ENCODE measurements at regions not wholly inside any gene's neighbourhood (a gene's known extent, or its start where the extent isn't known, plus 50 kb on each side); places are given as distances from the start of the nearest gene placed in this dataset.

DNA sequence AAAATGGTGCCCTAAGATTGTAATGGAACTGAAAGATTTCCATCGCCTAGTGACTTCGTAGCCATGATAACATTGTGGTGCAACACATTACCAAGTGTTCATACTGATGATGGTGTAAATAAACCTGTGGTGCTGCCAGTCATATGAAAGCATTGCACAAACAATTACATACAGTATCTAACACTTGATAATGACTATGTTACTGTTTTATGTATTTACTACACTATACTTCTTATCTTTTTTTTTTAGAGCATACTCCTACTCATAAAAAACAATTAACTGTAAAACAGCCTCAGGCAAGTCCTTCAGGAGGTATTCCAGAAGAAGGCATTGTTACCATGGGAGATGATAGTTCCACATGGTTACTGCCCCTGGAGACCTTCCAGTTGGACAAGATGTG is 152.7 kb upstream of the EDNRA start:
- no peak overlapping the region for H4K91ac ChIP-seq (replicated peaks; ENCODE audit: insufficient read length, low read length)
- H2BK15ac ChIP-seq (ENCODE audit: low read length): no peak overlapping the region
- H3K9me3 ChIP-seq (ENCODE audit: insufficient read depth in 2 of 2, low read depth in 1 of 2, low read length in 1 of 2): no peaks in the 10 kb centered on the region
- H3K4me3 ChIP-seq (ENCODE audit: extremely low read depth in 1 of 4, insufficient read depth in 2 of 4, low read depth in 3 of 4, low read length in 4 of 4): no peak overlapping the region
- no peak overlapping the region for H2BK20ac ChIP-seq (ENCODE audit: low read length)
- no peaks in the 10 kb centered on the region for H4K20me1 ChIP-seq (replicated peaks in 1 of 2; ENCODE audit: control insufficient read depth in 1 of 2, insufficient read depth in 2 of 2, low read length in 2 of 2)
- no peak for DNase-seq (ENCODE audit: low read depth in 1 of 2, low spot score in 2 of 2)
- H3K18ac ChIP-seq (ENCODE audit: extremely low read depth, low read length): no peak overlapping the region
- TF ChIP-seq RBBP5 (IDR thresholded peaks at IDR 0.05; ENCODE audit: borderline replicate concordance, low read depth, low read length) (no peak), PHF8 (conservative IDR thresholded peaks at IDR 0.05; ENCODE audit: low read depth, low read length) (no peak)
- no peak overlapping the region for H3K4me2 ChIP-seq (ENCODE audit: insufficient read depth in 1 of 2, low read depth in 2 of 2, low read length in 2 of 2)
- H4K5ac ChIP-seq (ENCODE audit: insufficient read length, low read depth, low read length): no peak overlapping the region
- no peaks in the 10 kb centered on the region for H3K27me3 ChIP-seq (replicated peaks in 1 of 4; ENCODE audit: control insufficient read depth in 3 of 4, extremely low read depth in 1 of 4, insufficient read depth in 3 of 4, low read length in 3 of 4)
- H3K4me1 ChIP-seq (replicated peaks in 1 of 4; ENCODE audit: control insufficient read depth in 3 of 4, insufficient read depth in 4 of 4, low read length in 3 of 4): no peaks in the 10 kb centered on the region
- no peak overlapping the region for H3K9ac ChIP-seq (replicated peaks in 1 of 4; ENCODE audit: extremely low read depth in 1 of 4, low read depth in 3 of 4, low read length in 3 of 4)
- no peak overlapping the region for H2BK120ac ChIP-seq (replicated peaks; ENCODE audit: low read depth, low read length)
- H2AK5ac ChIP-seq (ENCODE audit: low read depth, low read length): no peak overlapping the region
- CTCF ChIA-PET (ENCODE audit: partially characterized antibody): no interaction called here
- H2BK5ac ChIP-seq (ENCODE audit: low read depth, low read length): no peak overlapping the region
- H3K4ac ChIP-seq (replicated peaks; ENCODE audit: insufficient read length, low read depth, low read length): no peak overlapping the region
- no peak overlapping the region for H4K8ac ChIP-seq (ENCODE audit: extremely low read depth, insufficient read depth, low read length)
- H3K23ac ChIP-seq (ENCODE audit: insufficient read length): no peak overlapping the region
- H2BK12ac ChIP-seq (ENCODE audit: low read depth, low read length): no peak overlapping the region
- no peak overlapping the region for H3K14ac ChIP-seq (ENCODE audit: insufficient read length)
- H2AFZ ChIP-seq (ENCODE audit: low read length): no peak overlapping the region
- WGBS, 2 experiments (ENCODE audit: extremely low coverage in 1 of 2, insufficient coverage in 1 of 2, insufficient read length in 1 of 2, insufficient replicate concordance in 2 of 2, low coverage in 1 of 2, low lambda C conversion rate in 2 of 2, missing lambda C conversion rate in 1 of 2): 98% methylated on average over 2 of the region's 2 CpGs; no CpG with 5 or more reads in 1 of the 2 experiments
- no peaks in the 10 kb centered on the region for H3K36me3 ChIP-seq (ENCODE audit: control insufficient read depth in 2 of 4, insufficient read depth in 4 of 4, low read length in 3 of 4)
- no peaks in the 10 kb centered on the region for H3K23me2 ChIP-seq (ENCODE audit: low read depth, low read length)
- no peak overlapping the region for H3K56ac ChIP-seq (replicated peaks; ENCODE audit: insufficient read length, low read depth, low read length)
- no peaks in the 10 kb centered on the region for H3K79me1 ChIP-seq (ENCODE audit: low read depth, low read length)
- no peaks in the 10 kb centered on the region for H3K79me2 ChIP-seq (ENCODE audit: control insufficient read depth in 1 of 2, insufficient read depth in 2 of 2, low read length in 2 of 2)
- no peak overlapping the region for H3K27ac ChIP-seq (ENCODE audit: low read depth, low read length)
- no peak for FAIRE-seq
- POLR2A ChIA-PET (ENCODE audit: partially characterized antibody): no interaction called here
